ENCODE measurements at regions not wholly inside any gene's neighbourhood (a gene's known extent, or its start where the extent isn't known, plus 50 kb on each side); places are given as distances from the start of the nearest gene placed in this dataset.

DNA sequence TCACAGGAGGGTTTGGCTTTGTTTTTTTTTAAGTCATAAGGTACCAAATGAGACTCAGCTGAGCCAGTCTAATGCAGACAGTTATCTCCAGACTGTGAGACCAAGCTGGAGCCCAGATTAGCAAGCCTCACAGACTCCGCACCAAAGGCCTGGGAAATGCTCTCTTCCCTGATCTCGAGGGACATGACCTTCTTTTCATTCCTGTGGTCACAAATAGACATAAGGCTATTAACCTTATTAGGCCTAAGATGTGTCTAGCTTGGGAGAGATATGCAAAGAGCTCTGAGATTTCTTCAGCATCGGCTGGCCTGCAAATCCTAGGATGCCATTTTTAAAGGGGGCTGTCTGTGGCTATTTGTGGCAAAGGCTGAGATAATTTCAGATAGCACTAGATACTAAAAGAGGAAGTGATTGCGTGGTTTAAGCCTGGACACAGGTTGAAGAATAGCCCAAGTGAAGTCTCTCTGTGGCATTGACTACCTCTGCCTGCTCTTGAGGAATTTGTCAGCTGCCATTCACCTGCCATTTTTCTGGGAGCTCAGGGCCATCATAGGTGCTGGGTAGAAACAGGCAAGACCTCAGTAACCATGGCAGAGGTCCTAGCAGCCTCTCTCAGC lies 301.3 kb downstream of the SIPA1L2 start:
- Histone ChIP-seq H4K20me1 (ENCODE audit: control insufficient read depth, insufficient read depth, low read depth, low read length) (no peaks in the 10 kb centered on the region), H3K4me2 (ENCODE audit: low read length) (no peak overlapping the region), H3K27me3 (ENCODE audit: control insufficient read depth, low read length) (no peaks in the 10 kb centered on the region), H3K79me2 (ENCODE audit: control insufficient read depth, low read length) (no peaks in the 10 kb centered on the region), H3K4me3 (ENCODE audit: low read length) (no peak overlapping the region), H3K9me3 (ENCODE audit: control insufficient read depth, insufficient read depth, low read length) (no peaks in the 10 kb centered on the region; the same call in 1 of the 2 replicates), H3F3A (ENCODE audit: control insufficient read depth, insufficient read depth) (no peaks in the 10 kb centered on the region), H3K4me1 (ENCODE audit: control insufficient read depth, low read length) (no peaks in the 10 kb centered on the region), H3K9me2 (replicated peaks; ENCODE audit: control insufficient read depth, low read length) (no peaks in the 10 kb centered on the region), H3K36me3 (ENCODE audit: control insufficient read depth, low read length) (no peaks in the 10 kb centered on the region), H3K27ac (ENCODE audit: low read depth, low read length) (no peak overlapping the region)
- TF ChIP-seq EZH2phosphoT487 (IDR thresholded peaks at IDR 0.05; ENCODE audit: borderline replicate concordance, low read length) = no peak
- TF ChIP-seq, protein P1, sequence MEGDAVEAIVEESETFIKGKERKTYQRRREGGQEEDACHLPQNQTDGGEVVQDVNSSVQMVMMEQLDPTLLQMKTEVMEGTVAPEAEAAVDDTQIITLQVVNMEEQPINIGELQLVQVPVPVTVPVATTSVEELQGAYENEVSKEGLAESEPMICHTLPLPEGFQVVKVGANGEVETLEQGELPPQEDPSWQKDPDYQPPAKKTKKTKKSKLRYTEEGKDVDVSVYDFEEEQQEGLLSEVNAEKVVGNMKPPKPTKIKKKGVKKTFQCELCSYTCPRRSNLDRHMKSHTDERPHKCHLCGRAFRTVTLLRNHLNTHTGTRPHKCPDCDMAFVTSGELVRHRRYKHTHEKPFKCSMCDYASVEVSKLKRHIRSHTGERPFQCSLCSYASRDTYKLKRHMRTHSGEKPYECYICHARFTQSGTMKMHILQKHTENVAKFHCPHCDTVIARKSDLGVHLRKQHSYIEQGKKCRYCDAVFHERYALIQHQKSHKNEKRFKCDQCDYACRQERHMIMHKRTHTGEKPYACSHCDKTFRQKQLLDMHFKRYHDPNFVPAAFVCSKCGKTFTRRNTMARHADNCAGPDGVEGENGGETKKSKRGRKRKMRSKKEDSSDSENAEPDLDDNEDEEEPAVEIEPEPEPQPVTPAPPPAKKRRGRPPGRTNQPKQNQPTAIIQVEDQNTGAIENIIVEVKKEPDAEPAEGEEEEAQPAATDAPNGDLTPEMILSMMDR (IDR thresholded peaks at IDR 0.05; ENCODE audit: low read depth, low read length, poor library complexity, severe bottlenecking) = no peak

DNA sequence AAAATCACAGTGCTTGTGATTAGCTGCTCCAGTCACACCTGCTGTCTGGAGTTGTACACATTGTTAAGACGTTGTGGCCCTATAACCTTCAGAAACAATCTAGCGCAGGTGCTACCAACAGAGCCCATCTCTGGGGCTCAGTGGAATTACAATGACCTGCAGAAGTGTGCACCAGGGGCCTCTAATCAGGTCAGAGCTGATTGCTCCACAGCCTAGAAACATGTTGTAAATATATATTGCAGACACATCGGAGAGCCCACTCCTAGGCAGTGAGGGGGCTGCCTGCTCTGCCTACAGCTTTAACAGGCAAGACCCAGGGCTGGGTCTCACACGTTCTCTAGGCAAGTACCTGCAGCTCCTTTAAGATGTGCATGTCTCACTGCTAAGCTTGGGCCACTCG lies 302.0 kb downstream of the SIPA1L2 start:
- H3F3A ChIP-seq (ENCODE audit: control insufficient read depth, insufficient read depth) = no peaks in the 10 kb centered on the region
- no peaks in the 10 kb centered on the region; the same call in 1 of the 2 replicates for H3K9me3 ChIP-seq (ENCODE audit: control insufficient read depth, insufficient read depth, low read length)
- no peaks in the 10 kb centered on the region for H3K4me1 ChIP-seq (ENCODE audit: control insufficient read depth, low read length)
- no peak overlapping the region for H3K4me2 ChIP-seq (ENCODE audit: low read length)
- no peak overlapping the region for H3K27ac ChIP-seq (ENCODE audit: low read depth, low read length)
- H3K79me2 ChIP-seq (ENCODE audit: control insufficient read depth, low read length) = no peaks in the 10 kb centered on the region
- no peaks in the 10 kb centered on the region for H3K36me3 ChIP-seq (ENCODE audit: control insufficient read depth, low read length)
- no peaks in the 10 kb centered on the region for H4K20me1 ChIP-seq (ENCODE audit: control insufficient read depth, insufficient read depth, low read depth, low read length)
- TF ChIP-seq, protein P1 (IDR thresholded peaks at IDR 0.05; ENCODE audit: low read depth, low read length, poor library complexity, severe bottlenecking) = no peak
- TF ChIP-seq EZH2phosphoT487 (IDR thresholded peaks at IDR 0.05; ENCODE audit: borderline replicate concordance, low read length) = no peak
- H3K9me2 ChIP-seq (replicated peaks; ENCODE audit: control insufficient read depth, low read length) = no peaks in the 10 kb centered on the region
- no peak overlapping the region for H3K4me3 ChIP-seq (ENCODE audit: low read length)
- no peaks in the 10 kb centered on the region for H3K27me3 ChIP-seq (ENCODE audit: control insufficient read depth, low read length)

DNA sequence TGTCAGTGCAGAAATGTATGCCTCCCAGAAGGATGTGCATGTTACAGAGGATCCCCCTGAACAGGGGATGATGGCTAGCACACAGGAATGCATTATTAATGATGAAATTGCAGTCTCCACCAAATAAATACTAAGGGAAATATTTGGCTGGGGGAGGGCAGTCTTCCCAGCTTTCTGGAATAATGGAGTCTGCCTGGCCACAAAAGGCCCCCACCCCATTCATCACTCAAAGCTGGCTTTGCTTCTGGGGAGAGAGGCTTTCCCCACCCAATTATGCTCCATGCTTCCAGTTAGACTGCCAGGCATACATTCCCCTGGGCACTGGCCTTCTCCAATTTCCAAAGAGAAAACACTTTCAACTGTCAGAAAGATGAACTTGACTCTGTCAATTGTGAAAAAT lies 302.7 kb downstream of the SIPA1L2 start:
- H3K4me3 ChIP-seq (ENCODE audit: low read length) = no peak overlapping the region
- H3K9me3 ChIP-seq (ENCODE audit: control insufficient read depth, insufficient read depth, low read length) = no peaks in the 10 kb centered on the region; the same call in 1 of the 2 replicates

More for the DNA sequence above, 302.7 kb downstream of the SIPA1L2 start:
- Histone ChIP-seq H4K20me1 (ENCODE audit: control insufficient read depth, insufficient read depth, low read depth, low read length) (no peaks in the 10 kb centered on the region), H3K4me1 (ENCODE audit: control insufficient read depth, low read length) (no peaks in the 10 kb centered on the region), H3K27me3 (ENCODE audit: control insufficient read depth, low read length) (no peaks in the 10 kb centered on the region), H3K36me3 (ENCODE audit: control insufficient read depth, low read length) (no peaks in the 10 kb centered on the region), H3K27ac (ENCODE audit: low read depth, low read length) (no peak overlapping the region), H3K9me2 (replicated peaks; ENCODE audit: control insufficient read depth, low read length) (no peaks in the 10 kb centered on the region), H3K4me2 (ENCODE audit: low read length) (no peak overlapping the region), H3K79me2 (ENCODE audit: control insufficient read depth, low read length) (no peaks in the 10 kb centered on the region), H3F3A (ENCODE audit: control insufficient read depth, insufficient read depth) (no peaks in the 10 kb centered on the region)
- TF ChIP-seq EZH2phosphoT487 (IDR thresholded peaks at IDR 0.05; ENCODE audit: borderline replicate concordance, low read length) = no peak
- TF ChIP-seq, protein P1 (IDR thresholded peaks at IDR 0.05; ENCODE audit: low read depth, low read length, poor library complexity, severe bottlenecking) = no peak

Data from DOHH2 (cell line).